Glomerular visceral epithelial cell (primary cell): ENCODE measurements at regions not wholly inside any gene's neighbourhood (a gene's known extent, or its start where the extent isn't known, plus 50 kb on each side); places are given as distances from the start of the nearest gene placed in this dataset.

Experiments used
- DNase-seq: peaks from one replicate; pipeline ENCODE4 v3.0.0-alpha.2; 2016; ENCODE audit errors: extremely low spot score

- no peak for DNase-seq
Observed at GRCh38 chr11:130798801-130799200, 117.5 kb downstream of the SNX19 start.

DNA sequence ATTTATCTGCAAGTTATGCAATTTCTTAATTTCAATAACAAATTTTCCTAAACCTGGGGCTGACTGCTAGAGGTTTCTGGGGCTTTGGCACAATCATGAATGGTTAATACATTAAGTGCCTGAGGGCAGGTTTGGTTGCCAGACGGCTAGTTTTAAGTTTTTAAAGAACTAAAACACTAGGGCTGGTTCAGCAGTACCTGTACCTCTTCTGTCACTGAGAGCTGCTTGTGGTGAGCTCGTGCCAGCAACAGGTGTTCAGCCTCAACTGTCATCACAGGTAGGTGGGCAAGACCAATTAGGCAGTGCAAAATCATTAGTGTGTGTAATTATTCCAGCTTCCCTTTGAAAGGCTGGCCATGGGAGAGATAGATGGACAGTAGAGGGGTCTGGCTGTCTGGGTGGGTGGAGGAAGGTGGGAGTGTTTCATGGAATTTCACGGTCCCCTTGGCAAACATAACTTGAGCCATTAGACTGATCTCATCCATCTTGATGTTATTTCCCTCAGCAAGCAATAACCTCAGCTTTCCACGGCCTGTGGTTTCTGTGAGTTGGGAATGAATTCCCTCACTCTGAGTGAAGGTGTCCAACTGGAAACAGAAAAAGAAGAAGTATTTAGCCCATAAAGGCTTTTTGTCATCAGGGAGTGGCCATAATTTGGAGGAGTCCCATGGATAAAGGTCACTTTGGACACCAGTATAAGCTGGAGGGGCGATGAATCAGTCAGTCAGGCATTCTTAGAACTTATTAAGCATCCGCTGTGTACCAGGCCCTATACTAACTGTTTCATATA, 114.8 kb downstream of the SNX19 start:
- peak; percentile 94 for DNase-seq

GRCh38 chr11:130802567-130802966, 113.7 kb downstream of the SNX19 start:
- DNase-seq = no peak

GRCh38 chr11:130804306-130805076, 111.8 kb downstream of the SNX19 start:
- no peak for DNase-seq

DNA sequence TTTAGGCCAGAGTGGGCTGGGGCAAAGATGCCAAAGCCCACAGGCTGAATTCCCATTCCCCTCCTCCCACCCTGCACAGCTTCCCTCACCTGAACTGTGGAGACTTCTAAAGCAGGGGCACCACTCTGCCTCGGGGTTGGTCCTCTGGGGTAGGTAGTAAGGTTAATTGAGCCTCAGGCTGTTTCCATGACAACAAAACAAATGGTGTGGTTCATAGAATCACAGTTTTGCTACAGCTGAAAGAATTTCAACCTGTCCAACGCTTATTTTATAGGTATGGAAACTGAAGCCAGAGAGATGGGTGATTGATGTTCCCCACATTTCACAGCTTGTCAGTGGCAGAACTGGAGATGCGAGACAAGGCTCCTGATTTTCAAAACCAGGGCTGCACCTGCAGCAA, 109.5 kb downstream of the SNX19 start:
- no peak for DNase-seq

- no peak for DNase-seq
Observed at GRCh38 chr11:130808541-130808940, 107.7 kb downstream of the SNX19 start.

- no peak for DNase-seq
Observed at GRCh38 chr11:130813196-130813595, 103.1 kb downstream of the SNX19 start.

DNA sequence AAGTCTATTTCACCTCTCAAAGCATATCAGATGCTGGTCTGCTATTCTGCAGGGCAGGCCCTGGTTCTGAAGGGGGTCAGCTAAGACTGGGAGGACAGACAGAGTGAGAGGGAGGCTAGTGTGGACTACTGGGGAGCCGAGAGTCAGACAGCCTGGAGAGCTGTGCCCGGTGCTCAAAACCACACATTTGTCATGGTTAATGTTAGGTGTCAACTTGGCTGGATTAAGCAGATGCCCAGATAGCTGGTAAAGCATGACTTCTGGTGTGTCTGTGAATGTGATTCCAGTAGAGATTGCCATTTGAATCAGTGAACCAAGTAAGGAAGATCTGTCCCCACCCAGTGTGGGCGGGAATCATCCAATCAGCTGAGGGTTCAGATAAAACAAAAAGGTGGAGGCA, 102.6 kb downstream of the SNX19 start:
- DNase-seq = peak; percentile 37

DNA sequence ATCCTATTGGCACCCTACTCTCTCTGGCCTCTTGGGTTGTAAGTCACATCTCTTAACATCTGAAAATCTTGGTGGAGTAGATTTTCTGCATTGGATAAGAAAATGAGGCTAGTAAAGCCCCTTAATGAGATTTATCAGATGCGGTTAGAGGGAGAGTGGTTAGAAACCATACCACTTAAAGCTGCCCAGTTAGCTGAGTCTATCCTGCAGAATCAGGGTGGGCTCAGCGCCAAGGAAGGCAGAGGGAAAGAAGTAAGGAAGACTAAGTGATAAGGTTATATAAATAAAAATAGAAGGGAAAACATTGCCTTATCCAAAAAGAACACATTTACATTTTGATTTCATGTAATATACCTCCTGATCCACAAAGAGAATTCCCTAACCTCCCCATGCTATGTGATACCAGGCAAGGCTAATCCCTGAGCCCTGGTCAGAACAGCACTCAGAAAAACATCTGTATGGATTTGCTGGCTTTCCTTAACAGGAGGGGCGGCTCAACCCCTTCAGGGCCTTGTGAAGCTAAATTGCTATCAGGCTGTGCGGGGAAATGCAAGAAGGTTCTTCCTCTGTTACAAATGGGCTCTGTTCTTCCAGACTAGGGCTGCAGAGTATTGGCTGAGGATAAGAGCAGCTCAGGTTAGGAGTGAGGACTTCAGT, 101.7 kb downstream of the SNX19 start:
- DNase-seq = no peak

DNA sequence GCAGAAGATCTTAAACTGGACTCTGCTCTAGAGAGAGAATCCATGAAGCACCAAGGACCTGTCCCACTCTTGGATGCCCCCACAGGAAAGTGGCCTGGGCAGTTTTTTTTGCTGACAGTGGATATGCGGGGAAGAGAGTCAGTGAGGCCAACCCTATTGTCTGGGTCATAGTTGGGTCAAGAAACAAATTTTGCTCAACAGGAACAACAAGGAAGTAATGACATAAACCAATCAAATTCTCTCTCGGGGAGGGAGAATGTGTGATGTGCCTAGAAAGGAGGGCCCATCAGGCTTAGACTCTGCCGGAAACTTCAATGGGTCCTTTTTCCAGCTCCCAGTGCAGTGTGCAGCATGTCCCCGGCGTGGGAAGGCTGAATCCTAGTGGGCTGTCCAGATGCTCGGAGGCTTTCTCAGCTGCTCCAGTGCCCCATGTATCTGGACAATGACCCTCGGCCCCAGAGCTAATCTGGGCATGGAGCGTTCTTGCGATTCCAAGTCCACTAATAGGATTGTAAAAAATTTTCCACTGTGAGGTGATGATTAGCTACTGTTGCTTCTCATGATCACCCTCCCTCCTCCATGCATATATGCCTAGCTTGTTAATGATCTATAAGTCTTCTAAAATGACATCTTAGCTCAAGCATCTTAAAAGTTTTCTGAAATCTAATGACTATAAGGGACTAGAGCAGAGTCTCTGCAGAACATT, 101.0 kb downstream of the SNX19 start:
- peak; percentile 59 for DNase-seq

GRCh38 chr11:130815956-130816355, 100.3 kb downstream of the SNX19 start:
- DNase-seq = no peak

GRCh38 chr11:130816546-130817329, 99.5 kb downstream of the SNX19 start:
- DNase-seq = peak; percentile 74

DNA sequence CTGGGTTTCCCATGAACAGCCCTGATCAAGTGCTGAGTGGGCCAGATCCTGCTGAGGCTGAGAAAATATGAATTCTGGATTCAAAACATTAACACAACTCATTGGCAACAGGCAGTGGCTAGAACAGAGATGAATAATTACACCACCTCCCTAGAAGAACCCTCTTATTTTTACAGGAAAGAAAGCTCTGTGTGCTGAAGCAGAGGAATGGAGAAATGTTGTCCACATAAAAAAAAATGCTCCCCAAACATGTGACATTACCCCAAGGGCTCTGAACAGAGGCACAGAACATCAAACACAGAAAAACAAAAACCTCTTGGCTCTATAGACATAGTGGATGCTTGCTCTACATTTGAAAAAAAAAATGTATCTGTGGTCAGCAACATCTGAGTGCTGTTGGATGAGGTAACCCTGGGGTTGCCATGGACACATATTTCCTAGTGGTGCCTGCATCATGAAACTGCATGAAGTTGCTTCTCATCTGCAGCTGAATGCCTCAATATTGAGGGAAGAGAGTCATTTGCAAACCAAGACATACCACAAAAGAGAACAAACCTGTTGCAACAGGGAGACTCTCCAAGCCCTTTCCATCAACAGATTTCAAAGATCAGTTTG, 98.8 kb downstream of the SNX19 start:
- peak; percentile 86 for DNase-seq

GRCh38 chr11:130819625-130820024, 96.7 kb downstream of the SNX19 start:
- DNase-seq = no peak
